Neutrophil (primary cell): ENCODE measurements at regions not wholly inside any gene's neighbourhood (a gene's known extent, or its start where the extent isn't known, plus 50 kb on each side); places are given as distances from the start of the nearest gene placed in this dataset.

ENCODE experiments used
- H3K27ac ChIP-seq: fragments of 200-600 bp; sonication (generic); 2 replicates; pipeline ENCODE4 v1.5.1; 2016; ENCODE audit warnings: mild to moderate bottlenecking, moderate library complexity
- H3K27me3 ChIP-seq: fragments of 200-600 bp; sonication (generic); 2 replicates; pipeline ENCODE4 v1.6.0; 2016; ENCODE audit warnings: mild to moderate bottlenecking
- H3K36me3 ChIP-seq: fragments of 200-600 bp; sonication (generic); 2 replicates; pipeline ENCODE4 v1.5.1; 2017
- H3K4me1 ChIP-seq, 2 experiments: fragments of 200-600 bp in 1 of 2; sonication (generic) in 1 of 2; 1 replicate in 1 of 2; 2 replicates in 1 of 2; pipeline versions ENCODE4 v1.5.1 to v1.6.1; 2013 to 2016; ENCODE audit warnings: low read depth in 1 of 2, low read length in 1 of 2, mild to moderate bottlenecking in 1 of 2, moderate library complexity in 1 of 2; ENCODE audit not compliant: control insufficient read depth in 1 of 2, insufficient read depth in 1 of 2
- H3K4me3 ChIP-seq, 2 experiments: fragments of 200-600 bp in 1 of 2; sonication (generic) in 1 of 2; 1 replicate in 1 of 2; 2 replicates in 1 of 2; pipeline ENCODE4 v1.5.1; 2013 to 2016; ENCODE audit warnings: low read depth in 1 of 2, low read length in 1 of 2, mild to moderate bottlenecking in 1 of 2, moderate library complexity in 1 of 2
- H3K9me3 ChIP-seq: fragments of 200-600 bp; sonication (generic); 2 replicates; pipeline ENCODE4 v1.5.1; 2016
- CTCF ChIP-seq: fragments of 200-600 bp; sonication (generic); IDR thresholded peaks from 2 replicates; pipeline ENCODE4 v1.5.1; 2016; ENCODE audit warnings: antibody characterized with exemption

GRCh38 chr5:66246608-66247007, 102.5 kb downstream of the SREK1 start:
- Histone ChIP-seq H3K4me1 (no peaks in the 10 kb centered on the region), H3K27ac (no peak overlapping the region), H3K27me3 (no peaks in the 10 kb centered on the region), H3K36me3 (no peaks in the 10 kb centered on the region), H3K9me3 (no peaks in the 10 kb centered on the region), H3K4me3 (no peak overlapping the region)
- TF ChIP-seq CTCF: no peak

- no peak overlapping the region for H3K27ac ChIP-seq
- H3K36me3 ChIP-seq: no peaks in the 10 kb centered on the region
- H3K4me1 ChIP-seq: no peaks in the 10 kb centered on the region
- no peak overlapping the region for H3K4me3 ChIP-seq
- no peaks in the 10 kb centered on the region for H3K9me3 ChIP-seq
- no peak for TF ChIP-seq CTCF
- no peaks in the 10 kb centered on the region for H3K27me3 ChIP-seq
Measured at GRCh38 chr5:66247176-66247960, 103.3 kb downstream of the SREK1 start.

GRCh38 chr5:66248874-66249273, 104.8 kb downstream of the SREK1 start:
- no peak overlapping the region for H3K4me3 ChIP-seq
- no peak for TF ChIP-seq CTCF
- peaks cover 3% of the 10 kb centered on the region for H3K27me3 ChIP-seq
- no peak overlapping the region for H3K27ac ChIP-seq
- no peaks in the 10 kb centered on the region for H3K4me1 ChIP-seq
- H3K9me3 ChIP-seq: no peaks in the 10 kb centered on the region
- no peaks in the 10 kb centered on the region for H3K36me3 ChIP-seq

- peaks cover 3% of the 10 kb centered on the region for H3K27me3 ChIP-seq
- H3K9me3 ChIP-seq: no peaks in the 10 kb centered on the region
- no peak overlapping the region for H3K4me3 ChIP-seq
- no peak for TF ChIP-seq CTCF
- H3K27ac ChIP-seq: no peak overlapping the region
- H3K4me1 ChIP-seq: no peaks in the 10 kb centered on the region
- no peaks in the 10 kb centered on the region for H3K36me3 ChIP-seq
Measured at GRCh38 chr5:66249920-66250319, 105.8 kb downstream of the SREK1 start.

- no peaks in the 10 kb centered on the region for H3K9me3 ChIP-seq
- H3K4me3 ChIP-seq: no peak overlapping the region
- no peaks in the 10 kb centered on the region for H3K4me1 ChIP-seq
- H3K27ac ChIP-seq: no peak overlapping the region
- H3K27me3 ChIP-seq: peaks cover 3% of the 10 kb centered on the region
- no peak for TF ChIP-seq CTCF
- H3K36me3 ChIP-seq: no peaks in the 10 kb centered on the region
Measured at GRCh38 chr5:66252849-66253248, 108.7 kb downstream of the SREK1 start.
